Gastrocnemius medialis (tissue), 4 donors: ENCODE measurements at regions not wholly inside any gene's neighbourhood (a gene's known extent, or its start where the extent isn't known, plus 50 kb on each side); places are given as distances from the start of the nearest gene placed in this dataset.

Experiments used
- ATAC-seq, 2 donors: fragments of 150-250 bp; one replicate each; pipeline ENCODE4 v1.9.1; 2016
- DNase-seq, 2 donors: peaks; one replicate each; pipeline ENCODE4 v3.0.0-alpha.2; 2019
- H3K27ac ChIP-seq, 4 donors: fragments of 200-600 bp; sonication (generic); 1 replicate in 1 of 4; 2 replicates in 3 of 4; pipeline ENCODE4 v1.5.1; 2016 to 2018; ENCODE audit warnings: mild to moderate bottlenecking in 2 of 4, moderate library complexity in 1 of 4
- H3K27me3 ChIP-seq, 3 donors: fragments of 200-600 bp; sonication (generic) in 2 of 3; 1 replicate in 1 of 3; 2 replicates in 2 of 3; pipeline versions ENCODE4 v1.5.1 to v1.6.0; 2016 to 2019; ENCODE audit warnings: mild to moderate bottlenecking in 1 of 3, moderate library complexity in 1 of 3
- H3K36me3 ChIP-seq, 2 donors: fragments of 200-600 bp; sonication (generic) in 1 of 2; one replicate each; pipeline ENCODE4 v1.5.1; 2017 to 2018
- H3K4me1 ChIP-seq, 2 donors: fragments of 200-600 bp; sonication (generic) in 1 of 2; one replicate each; pipeline ENCODE4 v1.5.1; 2016 to 2017; ENCODE audit warnings: mild to moderate bottlenecking in 2 of 2
- H3K4me3 ChIP-seq, 4 donors: fragments of 200-600 bp; sonication (generic) in 3 of 4; 1 replicate in 1 of 4; 2 replicates in 3 of 4; pipeline ENCODE4 v1.5.1; 2016 to 2019; ENCODE audit warnings: mild to moderate bottlenecking in 2 of 4
- H3K9me3 ChIP-seq, 3 donors: fragments of 200-600 bp; sonication (generic) in 2 of 3; 1 replicate in 1 of 3; 2 replicates in 2 of 3; pipeline ENCODE4 v1.5.1; 2016 to 2019
- CTCF ChIP-seq, 5 experiments: fragments of 450-650 bp in 3 of 5; fragments of 200-600 bp in 2 of 5; sonication (generic) in 2 of 5; IDR thresholded peaks in 4 of 5; conservative IDR thresholded peaks in 1 of 5; 1 replicate in 4 of 5; 2 replicates in 1 of 5; pipeline ENCODE4 v1.5.1; 2016 to 2019; ENCODE audit warnings: antibody characterized with exemption in 5 of 5, mild to moderate bottlenecking in 3 of 5, moderate library complexity in 3 of 5
- POLR2A ChIP-seq, 2 donors: fragments of 450-650 bp; IDR thresholded peaks; one replicate each; pipeline ENCODE4 v1.6.1; 2017; ENCODE audit warnings: antibody characterized with exemption in 2 of 2, mild to moderate bottlenecking in 2 of 2, moderate library complexity in 2 of 2
- in situ Hi-C, 4 donors: fragments of 200-750 bp; cut with MboI; loops; one replicate each; pipeline versions ENCODE4 v1.15.0 to v1.8.0; 2017; ENCODE audit warnings: low sequenced_read_pairs in 4 of 4
- intact Hi-C: fragments of 100-400 bp; cut with DNase I; formaldehyde crosslinking; loops from one replicate; pipeline ENCODE4 v1.15.1; 2023; ENCODE audit warnings: low total_unique reads

- Histone ChIP-seq H3K4me3 (no peak overlapping the region), H3K27ac (no peak overlapping the region), H3K36me3 (no peaks in the 10 kb centered on the region), H3K4me1 (no peaks in the 10 kb centered on the region), H3K9me3 (no peaks in the 10 kb centered on the region), H3K27me3 (no peaks in the 10 kb centered on the region)
- DNase-seq (no peak), ATAC-seq (no peak)
- intact Hi-C loops, result no loop called here
- TF ChIP-seq CTCF (IDR thresholded peaks at IDR 0.05 in 4 of 5, conservative IDR thresholded peaks at IDR 0.05 in 1 of 5), result no peak
- no peak for TF ChIP-seq POLR2A (IDR thresholded peaks at IDR 0.05)
- in situ Hi-C loops, result no loop called here
Measured at GRCh38 chr13:106382534-106382933, 152.9 kb downstream of the EFNB2 start.

GRCh38 chr13:106381091-106381490 lies 154.4 kb downstream of the EFNB2 start:
- H3K27ac ChIP-seq, result no peak overlapping the region
- TF ChIP-seq CTCF (IDR thresholded peaks at IDR 0.05 in 4 of 5, conservative IDR thresholded peaks at IDR 0.05 in 1 of 5), result no peak
- no peak for TF ChIP-seq POLR2A (IDR thresholded peaks at IDR 0.05)
- H3K9me3 ChIP-seq, result no peaks in the 10 kb centered on the region
- H3K36me3 ChIP-seq, result no peaks in the 10 kb centered on the region
- ATAC-seq, result no peak
- no peaks in the 10 kb centered on the region for H3K4me1 ChIP-seq
- intact Hi-C loops, result no loop called here
- no peak overlapping the region for H3K4me3 ChIP-seq
- in situ Hi-C loops, result no loop called here
- DNase-seq, result no peak
- H3K27me3 ChIP-seq, result no peaks in the 10 kb centered on the region

- Histone ChIP-seq H3K4me1 (no peaks in the 10 kb centered on the region), H3K4me3 (no peak overlapping the region), H3K36me3 (no peaks in the 10 kb centered on the region), H3K9me3 (no peaks in the 10 kb centered on the region), H3K27ac (no peak overlapping the region), H3K27me3 (no peaks in the 10 kb centered on the region)
- DNase-seq (no peak), ATAC-seq (no peak)
- intact Hi-C loops (no loop called here), in situ Hi-C loops (no loop called here)
- no peak for TF ChIP-seq POLR2A (IDR thresholded peaks at IDR 0.05)
Measured at GRCh38 chr13:106377931-106378662, 157.4 kb downstream of the EFNB2 start.

GRCh38 chr13:106377341-106377740 lies 158.1 kb downstream of the EFNB2 start:
- intact Hi-C loops (no loop called here), in situ Hi-C loops (no loop called here)
- DNase-seq (no peak), ATAC-seq (no peak)
- Histone ChIP-seq H3K36me3 (no peaks in the 10 kb centered on the region), H3K9me3 (no peaks in the 10 kb centered on the region), H3K27ac (no peak overlapping the region), H3K27me3 (no peaks in the 10 kb centered on the region), H3K4me1 (no peaks in the 10 kb centered on the region), H3K4me3 (no peak overlapping the region)
- TF ChIP-seq CTCF (IDR thresholded peaks at IDR 0.05 in 4 of 5, conservative IDR thresholded peaks at IDR 0.05 in 1 of 5) (no peak), POLR2A (IDR thresholded peaks at IDR 0.05) (no peak)

GRCh38 chr13:106376401-106377112 lies 158.9 kb downstream of the EFNB2 start:
- no peak for DNase-seq
- Histone ChIP-seq H3K4me1 (no peaks in the 10 kb centered on the region), H3K27ac (no peak overlapping the region), H3K4me3 (no peak overlapping the region), H3K9me3 (no peaks in the 10 kb centered on the region), H3K36me3 (no peaks in the 10 kb centered on the region), H3K27me3 (no peaks in the 10 kb centered on the region)
- TF ChIP-seq CTCF (IDR thresholded peaks at IDR 0.05 in 4 of 5, conservative IDR thresholded peaks at IDR 0.05 in 1 of 5), result no peak
- in situ Hi-C loops (no loop called here), intact Hi-C loops (no loop called here)
- ATAC-seq, result no peak
